HG03280 (cell line): ENCODE measurements at regions not wholly inside any gene's neighbourhood (a gene's known extent, or its start where the extent isn't known, plus 50 kb on each side); places are given as distances from the start of the nearest gene placed in this dataset.
"Not testable (repeated sequence)": the region's sequence is repeated elsewhere in the genome, so short reads cannot be mapped to it uniquely, and the experiment has no call there.

ENCODE experiments used
- ATAC-seq: cut with Tn5 transposase; IDR thresholded peaks from one replicate; pipeline ENCODE4 v1.9.1; 2021; ENCODE audit warnings: mild to moderate bottlenecking, moderate library complexity; ENCODE audit not compliant: unreplicated experiment

DNA sequence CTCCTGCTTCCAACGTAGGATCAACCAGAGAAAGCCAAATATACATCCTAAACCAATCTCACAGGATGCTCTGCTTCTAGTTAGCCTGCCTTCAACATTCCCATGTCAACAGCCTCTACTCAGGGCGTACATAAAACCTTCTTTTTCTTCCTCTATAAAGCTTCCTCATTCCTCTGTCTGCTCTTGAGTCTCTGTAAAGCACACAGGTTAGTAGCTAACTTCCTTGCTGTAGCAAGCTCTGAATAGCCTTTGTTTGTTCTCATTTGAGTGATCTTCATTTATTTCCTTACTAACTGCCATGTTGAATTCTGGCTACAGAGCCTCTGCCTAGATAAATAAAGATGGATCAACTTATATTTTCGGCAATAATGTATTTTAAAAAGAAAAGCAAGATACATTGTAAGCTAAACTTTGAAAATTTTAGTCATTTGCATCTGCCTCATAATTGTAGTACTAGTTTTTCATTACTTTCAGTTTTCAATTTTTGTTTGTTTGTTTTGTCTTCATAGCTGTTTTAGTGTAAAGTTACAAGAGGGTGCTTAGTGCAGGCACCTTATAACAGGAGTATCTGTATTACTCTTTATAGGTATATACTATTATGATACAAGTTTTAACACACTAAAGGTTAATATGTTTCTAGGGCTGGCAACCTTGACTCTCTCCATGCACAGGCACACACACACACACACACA is 498.2 kb downstream of the PYDC2 start:
- ATAC-seq = peak; percentile 62

DNA sequence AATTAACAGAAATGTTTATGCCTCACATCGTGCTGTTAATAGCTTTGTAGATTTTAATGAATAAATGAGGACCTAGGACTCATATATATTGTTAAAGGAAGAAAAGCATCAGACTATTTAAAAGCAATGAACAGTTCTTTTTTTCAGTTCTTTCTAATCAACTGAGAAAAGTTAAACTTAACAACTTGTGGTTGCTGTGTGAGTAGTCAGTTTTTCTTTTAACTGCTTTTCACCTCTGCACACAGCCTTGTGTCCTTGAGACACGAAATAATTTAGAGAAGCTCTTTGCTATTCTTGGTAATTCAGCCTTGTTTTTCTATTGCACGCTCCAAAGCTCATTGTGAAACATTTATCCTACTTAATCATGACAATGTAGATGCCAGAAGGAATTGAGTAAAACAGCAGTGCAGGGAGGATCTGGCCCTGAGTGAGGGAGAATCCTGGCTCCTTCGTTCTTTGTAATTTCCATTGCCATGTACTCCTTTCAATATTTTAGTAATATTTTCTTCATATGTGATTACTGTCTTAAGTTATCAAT is 499.0 kb downstream of the PYDC2 start:
- no peak for ATAC-seq

DNA sequence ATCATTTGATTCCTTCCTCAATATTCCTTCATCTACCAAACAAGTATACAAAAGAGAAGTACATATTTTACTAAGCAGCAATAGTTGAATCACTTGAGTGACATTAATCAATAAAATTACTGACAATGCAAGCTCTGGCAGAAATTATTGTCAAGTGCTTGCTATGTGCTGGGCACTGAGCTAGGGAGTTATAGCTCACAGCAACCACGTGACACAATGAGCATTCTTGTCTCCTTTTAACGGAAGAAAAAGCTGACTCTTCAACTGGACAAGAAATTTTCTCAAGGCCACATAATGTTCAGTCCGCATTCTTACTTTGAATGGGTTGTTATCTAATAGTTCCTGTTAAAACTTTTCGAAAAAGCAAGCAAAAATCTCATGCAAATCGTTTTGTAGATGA is 500.1 kb downstream of the PYDC2 start:
- ATAC-seq = no peak

DNA sequence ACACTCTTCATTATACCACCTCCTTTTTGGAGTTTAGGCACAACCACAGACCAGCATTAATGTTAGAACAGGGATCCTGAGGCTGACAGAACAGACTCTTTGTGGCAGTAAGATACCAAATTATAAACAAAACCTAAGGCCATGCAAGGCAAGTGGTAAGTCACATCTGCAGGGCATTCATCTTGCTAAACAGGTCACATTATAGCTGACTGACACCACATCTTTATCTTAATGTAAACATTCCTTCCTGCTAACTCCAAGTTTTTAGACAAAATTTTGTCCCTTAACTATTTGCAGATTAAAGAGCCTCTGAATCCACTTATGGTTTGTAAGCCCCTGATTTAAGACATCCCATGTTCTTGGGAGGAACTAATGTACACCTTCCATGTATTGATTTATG is 500.6 kb downstream of the PYDC2 start:
- ATAC-seq = no peak

DNA sequence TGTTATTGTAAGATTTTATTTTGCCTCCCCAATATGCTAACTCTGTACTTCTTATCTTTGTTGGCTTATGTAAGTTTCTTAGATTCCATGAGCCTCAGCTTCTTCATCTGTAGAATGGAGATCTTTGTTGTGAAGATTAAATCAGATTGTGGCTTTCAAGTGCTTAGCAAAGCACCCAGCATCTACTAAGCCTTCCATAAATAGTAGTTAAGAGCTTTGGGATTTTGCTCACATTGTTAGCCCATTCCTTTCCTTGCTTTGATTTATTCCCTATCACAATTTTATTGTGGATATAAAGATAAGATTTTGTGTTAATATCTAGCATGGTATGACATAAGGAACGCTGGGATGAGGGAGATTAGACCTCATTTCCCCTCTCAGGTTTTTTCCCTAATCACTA is 501.4 kb downstream of the PYDC2 start:
- ATAC-seq = no peak

DNA sequence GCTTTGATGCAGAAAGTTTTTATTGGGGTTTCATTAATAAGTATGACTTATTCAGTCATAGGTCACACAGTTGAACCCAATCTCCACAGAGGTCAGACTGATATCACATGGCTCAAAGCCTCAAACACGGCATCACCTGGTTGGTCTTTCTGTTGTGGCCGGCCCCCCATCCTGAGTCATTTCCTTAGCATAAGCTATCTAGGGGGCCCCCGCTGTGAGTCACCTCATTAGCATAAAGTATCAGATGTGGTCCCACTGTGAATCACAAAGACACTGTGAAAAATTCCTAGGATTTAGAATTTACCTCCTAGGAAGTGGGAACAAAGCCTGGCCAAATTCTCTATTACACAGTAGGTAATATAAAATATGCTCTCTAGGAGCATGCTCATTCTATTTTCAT is 502.2 kb downstream of the PYDC2 start:
- ATAC-seq = no peak

DNA sequence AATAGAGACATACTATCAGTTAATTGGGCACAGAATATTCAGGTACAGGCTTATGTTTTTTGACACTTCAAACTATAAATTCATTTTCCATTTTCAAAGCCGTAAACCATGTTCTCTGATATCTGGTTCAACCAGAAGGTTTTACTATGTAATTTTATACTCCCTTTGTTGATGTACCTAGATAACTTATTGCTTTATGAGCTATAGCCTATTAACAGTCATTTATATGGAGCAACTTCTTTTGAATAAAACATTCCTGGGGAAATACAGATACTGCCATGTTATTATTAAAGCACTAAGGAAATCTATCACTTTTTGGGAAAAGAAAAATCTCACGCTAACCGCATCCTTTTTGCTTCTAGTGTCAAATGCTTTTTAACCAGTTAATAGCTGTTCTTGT is 505.6 kb downstream of the PYDC2 start:
- ATAC-seq = no peak

DNA sequence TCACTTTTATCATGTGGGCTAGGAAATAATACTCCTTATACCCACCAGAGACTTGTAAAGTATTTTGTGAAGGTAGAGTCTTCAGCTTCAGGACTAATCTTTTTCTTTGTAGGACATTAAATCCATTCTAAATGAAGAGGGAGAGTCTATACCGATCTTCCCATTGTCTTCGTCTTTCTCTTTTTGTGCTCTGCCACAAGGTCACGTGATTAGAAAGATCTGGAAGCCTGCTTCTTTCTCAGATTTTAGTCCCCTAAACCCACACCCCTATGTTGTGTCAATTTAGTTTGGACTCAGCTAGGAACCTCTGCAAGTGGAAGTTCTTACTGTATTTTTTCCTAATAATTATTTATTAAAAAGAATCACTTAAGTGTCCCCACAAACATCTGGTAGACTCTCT is 507.3 kb downstream of the PYDC2 start:
- ATAC-seq = no peak

DNA sequence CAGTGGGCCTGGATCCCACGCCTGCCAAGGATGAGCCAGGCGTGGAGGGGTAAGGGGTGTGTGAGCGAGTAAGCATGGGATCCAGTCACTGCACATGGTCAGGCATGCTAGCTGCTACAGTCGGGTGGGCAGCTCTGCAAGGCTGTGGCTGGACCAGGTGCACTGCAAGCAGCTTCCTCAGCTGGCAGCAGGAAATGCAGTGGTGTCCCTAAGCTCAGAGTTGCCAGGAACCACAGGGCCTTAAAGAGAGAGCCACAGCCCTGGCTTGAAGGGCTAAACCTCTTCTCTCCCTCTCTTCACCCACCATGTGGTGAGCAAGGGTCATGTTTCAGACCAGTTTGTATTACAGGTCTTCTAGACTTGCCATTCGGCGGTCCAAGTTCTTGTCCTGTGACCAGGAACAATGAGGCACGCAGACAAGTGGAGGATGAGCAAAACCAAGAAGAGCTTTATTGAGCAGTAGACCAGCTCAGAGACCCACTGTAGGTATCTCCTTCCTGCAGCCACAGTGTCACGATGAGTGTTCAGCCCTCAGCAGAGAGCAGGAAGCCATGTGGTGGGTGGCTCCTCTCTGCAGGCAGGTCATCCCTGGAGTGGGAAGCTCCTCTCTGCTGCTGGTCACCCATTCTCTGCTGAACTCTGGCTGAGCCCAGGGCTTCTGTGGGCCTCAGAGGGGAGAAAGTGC is 511.9 kb downstream of the PYDC2 start:
- no peak for ATAC-seq

DNA sequence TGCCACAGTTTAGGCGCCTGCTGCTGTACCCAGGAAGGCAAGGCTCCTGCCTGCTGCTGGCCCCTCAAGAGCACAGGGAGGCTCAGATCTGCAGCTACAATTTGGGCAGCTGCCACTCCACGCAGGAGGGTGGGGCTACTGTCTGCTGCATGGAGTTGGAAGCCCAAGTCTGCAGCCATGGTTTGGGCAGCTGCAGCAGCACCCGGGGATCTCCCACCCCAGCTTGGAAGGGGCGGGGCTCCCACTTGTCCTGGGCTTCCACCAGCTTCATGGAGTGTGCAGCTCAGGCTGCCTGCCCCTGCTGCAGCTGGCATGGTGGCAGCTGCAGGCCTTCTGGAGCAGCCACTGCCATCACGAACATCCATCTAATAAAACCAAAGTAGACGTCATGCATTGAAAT is 512.9 kb downstream of the PYDC2 start:
- ATAC-seq = no peak

DNA sequence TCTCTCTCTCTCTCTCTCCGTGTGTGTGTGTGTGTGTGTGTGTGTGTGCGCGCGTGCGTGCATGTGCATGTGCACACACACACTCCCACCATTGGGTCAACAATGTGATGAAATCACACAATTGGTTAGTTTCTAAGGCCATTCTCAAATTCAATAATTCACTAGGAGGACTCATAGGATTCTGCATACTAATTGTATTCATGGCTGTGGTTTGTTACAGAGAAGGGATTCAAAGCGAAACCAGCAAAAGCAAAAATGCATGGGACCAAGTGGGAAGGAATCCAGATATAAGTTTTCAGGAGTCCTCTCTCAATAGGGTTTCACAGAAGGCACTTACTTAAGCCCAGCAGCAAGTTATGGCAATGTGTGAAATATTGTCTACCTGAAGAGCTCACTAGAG is 515.0 kb downstream of the PYDC2 start:
- ATAC-seq = no peak

DNA sequence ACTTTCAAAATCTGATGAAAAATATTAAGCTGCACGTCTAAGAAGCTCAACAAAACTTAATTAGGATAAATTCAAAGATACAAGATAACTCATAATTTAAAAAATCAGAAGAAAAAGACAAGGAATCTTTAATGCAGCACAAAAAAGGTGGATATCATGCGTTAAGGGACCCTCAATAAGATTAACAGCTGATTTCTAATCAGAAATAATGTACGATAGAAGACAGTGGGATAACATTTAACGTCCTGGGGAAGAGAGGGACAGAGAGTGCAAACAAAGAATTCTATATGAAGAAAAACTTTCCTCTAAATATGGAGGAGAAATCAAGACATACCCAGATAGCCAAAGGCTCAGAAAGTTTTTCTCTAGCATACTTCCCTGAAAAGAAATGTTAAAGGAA is 519.5 kb downstream of the PYDC2 start:
- no peak for ATAC-seq

DNA sequence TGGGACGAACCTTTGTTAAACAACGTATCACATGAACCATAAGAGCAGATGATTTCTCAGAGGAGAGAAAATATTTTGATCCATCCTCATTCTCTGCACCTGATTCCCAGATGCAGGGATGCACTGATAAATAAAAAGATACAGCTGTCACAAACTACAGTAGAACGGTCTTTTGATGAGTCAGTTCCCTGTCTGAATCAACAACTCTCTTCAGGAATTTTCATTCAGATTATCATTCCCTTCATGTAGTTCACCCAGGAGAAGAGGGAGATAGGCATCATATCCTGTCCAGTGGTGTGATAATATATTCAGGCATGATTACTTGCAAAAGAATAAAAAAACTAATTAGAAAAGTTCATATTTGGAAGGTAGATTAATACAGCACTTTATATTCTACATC is 521.5 kb downstream of the PYDC2 start:
- ATAC-seq = no peak

DNA sequence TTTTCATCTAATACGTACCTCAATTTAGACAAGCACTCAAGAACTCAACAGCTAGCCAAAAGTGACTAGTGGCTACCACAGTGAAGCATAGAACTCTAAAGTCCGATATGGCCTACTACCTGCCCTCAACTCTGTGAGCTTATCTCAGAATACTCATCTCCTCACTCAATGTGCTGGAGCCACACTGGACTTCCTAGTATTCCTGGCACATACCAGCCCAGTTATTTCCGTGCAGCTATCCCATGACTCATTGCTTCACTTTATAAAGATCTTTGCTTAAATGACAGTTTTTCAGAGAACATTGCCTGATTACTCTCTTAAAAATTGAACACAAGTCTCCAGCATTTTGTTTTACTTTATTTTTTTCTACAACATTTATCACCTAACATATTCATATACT is 524.7 kb downstream of the PYDC2 start:
- no peak for ATAC-seq

DNA sequence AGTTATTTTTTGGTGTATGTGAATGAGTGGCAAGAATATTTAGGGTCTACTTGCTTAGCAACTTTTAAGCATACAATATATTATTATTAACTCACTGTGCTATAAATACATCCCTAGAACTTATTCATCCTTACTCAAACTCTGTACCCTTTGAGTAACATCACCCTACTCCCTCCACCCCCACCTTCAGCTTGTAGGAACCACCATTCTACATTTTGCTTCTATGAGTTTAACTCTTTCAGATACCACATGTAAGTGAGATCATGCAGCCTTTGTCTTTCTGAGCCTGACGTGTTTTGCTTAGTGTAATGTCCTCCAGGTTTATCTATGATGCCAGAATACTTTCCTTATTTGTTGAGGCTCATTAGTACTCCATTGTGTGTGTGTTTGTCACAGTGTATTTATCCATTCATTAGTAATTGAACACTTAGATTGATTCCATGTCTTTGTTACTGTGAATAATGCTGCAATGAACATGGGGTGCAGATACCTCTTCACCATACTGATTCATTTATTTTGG is 526.9 kb downstream of the PYDC2 start:
- ATAC-seq = no peak

DNA sequence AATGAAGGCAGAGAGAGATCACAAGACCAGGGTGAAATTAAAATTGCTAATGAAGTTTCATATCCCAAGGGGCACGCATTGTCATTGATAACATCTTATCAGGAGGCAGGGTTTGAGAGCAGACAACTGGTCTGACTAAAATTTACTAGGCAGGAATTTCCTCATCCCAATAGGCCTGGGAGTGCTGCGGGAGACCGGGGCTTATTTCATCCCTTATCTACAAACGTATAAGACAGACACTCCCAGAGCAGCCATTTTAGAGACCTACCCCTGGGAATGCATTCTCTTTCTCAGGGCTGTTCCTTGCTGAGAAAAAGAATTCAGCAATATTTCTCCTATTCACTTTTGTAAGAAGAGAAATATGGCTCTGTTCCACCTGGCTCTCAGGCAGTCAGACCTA is 533.0 kb downstream of the PYDC2 start:
- not testable (repeated sequence) for ATAC-seq

DNA sequence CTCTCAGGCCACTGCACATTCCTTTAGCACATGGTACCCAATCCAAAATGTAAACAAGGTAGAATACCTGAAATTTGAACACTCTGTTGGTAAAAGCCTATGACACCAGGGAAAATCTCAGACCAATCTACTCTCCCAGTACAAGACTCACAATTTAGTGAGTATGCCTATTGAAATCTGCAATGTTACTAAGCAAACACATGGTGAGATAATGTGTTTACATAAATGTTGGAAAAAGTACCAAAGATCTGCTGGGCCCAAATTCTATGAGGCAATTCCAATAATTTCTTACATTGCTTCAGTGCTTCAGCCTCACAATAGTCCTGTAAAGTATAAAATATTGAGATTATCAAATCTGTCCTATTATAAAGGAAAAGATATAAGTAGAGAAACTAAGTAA is 536.1 kb downstream of the PYDC2 start:
- ATAC-seq = no peak

DNA sequence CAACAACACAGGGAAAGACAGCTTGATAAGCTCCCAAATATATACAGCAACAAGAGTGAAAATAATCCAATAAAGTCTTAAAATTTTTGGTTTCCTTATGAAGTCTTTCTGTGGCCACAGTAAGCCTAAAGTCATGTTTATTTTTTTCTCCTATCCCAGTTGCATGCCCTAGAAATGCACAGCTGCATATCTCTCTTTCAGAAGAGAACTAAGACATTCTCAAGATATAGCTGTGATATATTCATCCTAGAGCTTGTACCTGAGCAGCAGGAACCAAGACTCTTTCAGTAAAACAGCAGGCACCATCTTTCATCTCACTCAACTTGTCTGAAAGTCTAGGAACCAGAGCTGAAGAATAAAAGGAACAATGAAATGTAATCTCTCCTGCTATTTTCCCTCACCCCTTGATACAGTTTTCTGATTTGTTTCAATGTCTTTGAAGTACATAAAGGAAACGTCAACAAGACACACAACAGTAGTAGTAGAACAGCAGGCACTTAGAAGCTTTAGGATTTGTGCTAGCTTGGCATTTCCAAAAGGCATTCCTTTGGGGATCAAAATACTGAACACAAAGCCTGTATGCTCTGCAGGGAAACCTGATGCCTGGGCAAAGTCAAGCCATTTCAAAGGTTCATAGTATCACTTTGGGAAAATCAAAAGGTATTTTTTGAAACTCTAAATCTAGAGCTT is 536.8 kb downstream of the PYDC2 start:
- no peak for ATAC-seq

DNA sequence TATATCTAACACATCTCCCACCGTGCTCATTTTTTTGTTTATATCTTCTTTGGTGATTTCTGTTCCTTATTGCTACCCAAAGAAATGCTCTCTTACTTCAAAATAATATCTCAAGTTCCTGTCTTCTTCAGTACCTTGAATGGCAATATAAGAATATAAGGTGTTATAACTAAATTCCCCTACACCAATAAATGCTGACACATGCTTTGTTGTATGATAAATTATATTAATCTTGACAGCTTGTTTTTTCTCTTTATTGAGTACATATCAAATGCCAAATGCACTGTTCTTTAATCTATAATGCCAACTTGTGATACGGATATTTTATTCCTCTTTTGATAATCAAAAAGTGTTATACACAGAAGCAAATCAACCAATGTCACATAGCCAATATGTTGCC is 540.3 kb downstream of the PYDC2 start:
- ATAC-seq = no peak

DNA sequence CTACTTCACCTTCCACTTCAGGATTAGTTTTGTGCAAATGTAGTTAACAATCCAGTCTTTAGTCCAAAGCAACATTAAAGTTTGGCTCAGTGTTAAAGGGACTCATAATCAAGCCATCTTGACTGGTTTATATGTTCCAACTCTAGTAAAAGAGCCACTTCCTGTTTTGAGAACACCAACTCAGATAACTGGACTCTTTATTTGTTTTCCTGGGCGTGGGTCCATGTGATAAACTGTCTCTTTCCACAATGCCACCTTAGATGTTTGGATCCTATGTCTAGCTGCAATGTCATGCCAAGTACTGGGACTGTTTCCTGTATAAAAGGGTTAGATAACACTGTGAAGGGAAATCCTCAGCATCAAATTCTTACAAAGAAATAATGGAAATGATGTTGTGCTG is 545.0 kb downstream of the PYDC2 start:
- ATAC-seq = no peak

DNA sequence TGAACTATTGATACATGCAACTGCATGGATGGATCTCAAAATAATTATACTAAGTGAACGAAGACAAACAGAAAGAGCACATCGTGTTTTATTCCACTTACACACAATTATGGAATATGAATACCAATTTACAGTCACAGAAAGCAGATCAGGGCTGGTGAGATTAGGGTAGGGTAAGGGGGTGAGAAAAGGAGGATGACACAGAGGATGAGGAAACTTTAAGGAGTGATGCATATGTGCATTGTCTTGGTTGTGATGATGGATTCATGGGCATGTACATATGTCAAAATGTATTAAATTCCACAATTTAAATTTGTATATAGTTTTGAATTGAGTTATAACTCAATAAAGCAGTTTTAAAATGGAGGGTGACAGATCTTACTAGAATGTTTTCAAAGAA is 548.9 kb downstream of the PYDC2 start:
- no peak for ATAC-seq

DNA sequence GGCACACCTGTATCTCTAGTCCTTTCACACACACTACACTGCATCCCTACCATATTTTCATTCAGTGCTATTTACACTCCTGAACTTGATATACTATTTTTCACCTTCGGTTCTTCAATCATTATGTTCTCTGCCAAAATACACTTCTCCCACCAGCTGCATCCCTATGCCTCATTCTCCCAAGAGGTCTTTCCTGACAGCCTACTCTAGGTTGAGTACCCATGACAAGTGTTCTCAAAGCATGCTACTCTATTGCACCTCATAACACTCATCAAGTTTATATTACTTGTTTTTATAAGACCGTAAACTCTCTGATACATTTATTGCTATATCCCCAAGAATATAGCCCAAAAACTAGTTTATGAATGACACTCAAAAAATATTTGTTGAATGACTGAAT is 549.5 kb downstream of the PYDC2 start:
- ATAC-seq = no peak
